Activated CD8-positive, alpha-beta T cell treated with anti-CD3 and anti-CD28 coated beads, Interleukin-2, amount 10 ng/mL, durations not matched to agents 7 days and 5 days (primary cell): ENCODE measurements at regions not wholly inside any gene's neighbourhood (a gene's known extent, or its start where the extent isn't known, plus 50 kb on each side); places are given as distances from the start of the nearest gene placed in this dataset.

Experiments used
- ATAC-seq: fragments of 150-1000 bp; cut with Tn5 transposase; one replicate; pipeline ENCODE4 v1.10.0; 2021; ENCODE audit warnings: moderate library complexity
- CTCF ChIA-PET: fragments of 350-600 bp; sonication (Branson Sonifier 250); formaldehyde crosslinking; loops from one replicate; lab custom pipeline; 2021; ENCODE audit warnings: antibody characterized with exemption; lab: Charles Lee
- POLR2A ChIA-PET: fragments of 350-600 bp; sonication (Branson Sonifier 250); formaldehyde crosslinking; loops from one replicate; lab custom pipeline; 2021; ENCODE audit warnings: antibody characterized with exemption; lab: Charles Lee
- DNase-seq: peaks from one replicate; pipeline ENCODE4 v3.0.0-alpha.2; 2020
- H3K27ac Mint-ChIP-seq: one replicate; pipeline ENCODE4 v1.8.0; 2021; ENCODE audit warnings: mild to moderate bottlenecking, mixed read lengths
- H3K27me3 Mint-ChIP-seq: one replicate; pipeline ENCODE4 v1.8.0; 2021; ENCODE audit warnings: low read depth, mixed read lengths
- H3K36me3 Mint-ChIP-seq: one replicate; pipeline ENCODE4 v1.8.0; 2021; ENCODE audit warnings: low read depth, mixed read lengths
- H3K4me1 Mint-ChIP-seq: one replicate; pipeline ENCODE4 v1.8.0; 2021; ENCODE audit warnings: low read depth, mixed read lengths
- H3K4me3 Mint-ChIP-seq: one replicate; pipeline ENCODE4 v1.8.0; 2021; ENCODE audit warnings: mild to moderate bottlenecking, mixed read lengths
- H3K9me3 Mint-ChIP-seq: one replicate; pipeline ENCODE4 v1.8.0; 2022; ENCODE audit warnings: mixed read lengths; ENCODE audit not compliant: insufficient read depth

DNA sequence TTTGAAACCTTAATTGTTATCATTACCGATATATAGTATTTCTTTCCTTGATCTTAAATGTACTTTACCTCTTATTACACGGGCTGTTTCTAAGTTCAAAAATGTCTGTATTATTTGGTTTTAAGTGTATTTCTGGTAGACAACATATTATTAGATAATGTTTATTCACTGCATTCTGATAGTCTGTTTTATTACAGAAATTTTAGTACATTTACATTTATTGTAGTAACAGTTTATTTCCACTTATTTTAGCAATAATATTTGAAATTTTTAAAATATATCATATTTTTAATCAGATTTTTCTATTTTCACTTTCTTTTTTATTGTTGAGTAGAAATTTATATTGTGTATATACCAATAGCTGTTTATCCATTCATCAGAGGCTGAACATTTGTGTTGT, 1195.2 kb downstream of the TBC1D22A start:
- H3K36me3 Mint-ChIP-seq: no peaks in the 10 kb centered on the region
- peaks cover 2% of the 10 kb centered on the region for H3K27me3 Mint-ChIP-seq
- POLR2A ChIA-PET: no interaction called here
- H3K4me1 Mint-ChIP-seq: no peaks in the 10 kb centered on the region
- H3K9me3 Mint-ChIP-seq: no peaks in the 10 kb centered on the region
- no peak overlapping the region for H3K27ac Mint-ChIP-seq
- CTCF ChIA-PET: no interaction called here
- ATAC-seq: no peak
- no peak overlapping the region for H3K4me3 Mint-ChIP-seq
- no peak for DNase-seq

DNA sequence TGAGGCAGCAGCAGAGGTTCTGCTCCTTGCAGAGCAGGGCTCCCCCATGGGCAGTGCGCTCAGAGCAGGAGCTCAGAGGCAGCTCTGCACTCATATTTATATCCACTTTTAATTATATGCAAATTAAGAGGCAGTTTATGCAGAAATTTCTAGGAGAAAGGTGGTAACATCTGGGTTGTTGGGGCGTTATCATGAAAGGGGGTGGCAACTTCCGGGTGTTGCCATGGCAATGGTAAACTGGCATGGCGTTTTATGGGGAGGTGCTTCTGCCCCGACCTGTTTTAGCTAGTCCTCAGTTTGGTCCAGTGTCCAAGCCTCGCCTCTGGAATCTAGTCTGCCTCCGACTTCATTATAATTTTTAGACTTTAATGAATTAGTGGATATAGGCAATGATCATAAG, 1191.7 kb downstream of the TBC1D22A start:
- no peaks in the 10 kb centered on the region for H3K4me1 Mint-ChIP-seq
- no peak overlapping the region for H3K4me3 Mint-ChIP-seq
- no peak for ATAC-seq
- H3K27me3 Mint-ChIP-seq: peaks cover 2% of the 10 kb centered on the region
- ChIA-PET CTCF (no interaction called here), POLR2A (no interaction called here)
- no peak overlapping the region for H3K27ac Mint-ChIP-seq
- no peaks in the 10 kb centered on the region for H3K36me3 Mint-ChIP-seq
- H3K9me3 Mint-ChIP-seq: no peaks in the 10 kb centered on the region
- no peak for DNase-seq

DNA sequence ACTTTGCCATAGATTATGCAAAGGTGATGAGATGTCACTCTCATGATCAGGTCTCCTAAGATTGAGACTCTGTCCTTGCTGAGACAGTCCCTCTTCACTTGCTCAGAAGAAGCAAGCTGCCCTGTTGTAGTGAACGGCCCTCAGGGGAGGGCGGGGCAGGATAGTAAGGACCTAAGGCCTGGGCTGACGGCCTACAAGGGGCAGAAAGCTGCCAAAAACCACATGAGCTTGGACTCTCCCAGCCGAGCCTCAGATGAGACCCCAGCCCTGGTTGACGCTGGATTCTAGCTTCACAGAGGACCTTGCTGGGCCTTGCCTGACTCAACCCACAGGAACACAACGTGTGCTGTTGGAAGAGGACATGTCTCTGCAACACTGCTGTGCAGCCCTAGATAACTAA, 1182.5 kb downstream of the TBC1D22A start:
- ATAC-seq (no peak), DNase-seq (no peak)
- no peaks in the 10 kb centered on the region for H3K4me1 Mint-ChIP-seq
- no peak overlapping the region for H3K4me3 Mint-ChIP-seq
- H3K27me3 Mint-ChIP-seq: no peaks in the 10 kb centered on the region
- H3K27ac Mint-ChIP-seq: no peak overlapping the region
- no peaks in the 10 kb centered on the region for H3K36me3 Mint-ChIP-seq
- no peaks in the 10 kb centered on the region for H3K9me3 Mint-ChIP-seq
- CTCF ChIA-PET: no interaction called here
- POLR2A ChIA-PET: no interaction called here

DNA sequence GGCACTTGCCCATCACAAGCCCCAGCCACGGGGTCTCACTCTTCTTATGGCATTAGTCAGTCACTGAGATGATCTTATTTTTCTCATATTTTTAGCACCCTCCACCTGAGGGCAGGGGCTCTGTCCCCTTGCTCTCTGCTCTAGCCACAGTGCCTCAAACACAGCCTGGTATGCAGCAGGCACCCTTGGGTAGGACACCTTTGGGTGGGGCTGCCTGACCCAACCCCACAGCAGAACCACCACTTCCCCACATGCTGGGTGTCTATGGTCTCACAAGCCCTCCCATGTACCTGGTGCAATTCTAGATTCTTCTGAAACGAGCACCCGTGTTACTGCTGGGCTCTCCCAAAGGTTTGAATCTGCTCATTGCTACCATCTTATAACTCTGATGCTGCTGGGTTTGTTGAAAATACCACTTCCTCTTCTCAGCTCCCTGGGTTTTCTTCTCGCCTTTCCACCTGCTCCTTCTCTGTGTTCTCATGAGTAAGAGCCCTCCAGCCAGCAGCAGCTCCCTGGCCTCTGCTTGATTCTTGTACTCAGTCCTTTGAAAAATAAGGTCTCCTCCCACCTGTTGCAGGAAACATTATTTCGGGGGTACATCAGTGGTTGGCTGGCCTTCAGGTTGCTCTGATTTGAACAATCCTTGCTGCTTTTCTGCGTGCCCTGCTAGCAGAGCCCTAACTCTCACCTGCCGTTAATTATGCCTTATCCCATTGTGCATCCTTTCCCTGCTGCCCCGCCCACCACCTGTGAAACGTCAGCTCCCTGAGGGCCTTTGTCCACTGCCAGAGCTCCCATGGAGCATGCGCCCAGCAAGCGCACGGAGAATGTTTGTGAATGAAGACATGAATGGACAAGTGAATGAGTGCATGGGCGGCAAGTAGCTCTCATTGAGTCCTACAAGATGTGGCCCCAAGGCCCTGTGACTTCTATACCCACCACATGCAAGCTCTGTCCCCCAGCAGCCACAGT, 1181.6 kb downstream of the TBC1D22A start:
- ATAC-seq (no peak), DNase-seq (no peak)
- Mint-ChIP-seq H3K27ac (no peak overlapping the region), H3K27me3 (no peaks in the 10 kb centered on the region), H3K4me1 (no peaks in the 10 kb centered on the region), H3K4me3 (no peak overlapping the region), H3K36me3 (no peaks in the 10 kb centered on the region), H3K9me3 (no peaks in the 10 kb centered on the region)
- ChIA-PET POLR2A (no interaction called here), CTCF (no interaction called here)

DNA sequence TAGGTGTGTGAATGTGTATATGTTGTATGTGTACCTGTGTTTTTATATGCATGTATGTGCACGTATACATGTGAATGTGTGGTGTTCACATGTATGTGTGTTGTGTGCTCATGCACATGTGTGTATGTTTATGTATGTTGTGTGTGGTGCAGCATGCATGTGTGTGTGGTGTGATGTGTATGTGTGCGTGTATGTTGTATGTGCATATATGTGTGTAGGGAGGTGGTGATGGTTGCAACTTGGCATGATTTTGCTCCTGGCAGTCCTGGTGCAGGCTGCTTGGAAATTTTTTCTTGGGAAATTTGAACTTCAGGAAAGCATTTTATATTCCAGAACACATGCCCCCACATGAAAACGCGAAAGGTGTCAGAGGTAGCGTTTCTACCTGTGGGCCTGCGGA, 1177.8 kb downstream of the TBC1D22A start:
- no peak overlapping the region for H3K27ac Mint-ChIP-seq
- no peaks in the 10 kb centered on the region for H3K4me1 Mint-ChIP-seq
- DNase-seq (no peak), ATAC-seq (no peak)
- H3K27me3 Mint-ChIP-seq: no peaks in the 10 kb centered on the region
- H3K4me3 Mint-ChIP-seq: no peak overlapping the region
- POLR2A ChIA-PET: no interaction called here
- peaks cover 7% of the 10 kb centered on the region for H3K9me3 Mint-ChIP-seq
- CTCF ChIA-PET: no interaction called here
- H3K36me3 Mint-ChIP-seq: no peaks in the 10 kb centered on the region

DNA sequence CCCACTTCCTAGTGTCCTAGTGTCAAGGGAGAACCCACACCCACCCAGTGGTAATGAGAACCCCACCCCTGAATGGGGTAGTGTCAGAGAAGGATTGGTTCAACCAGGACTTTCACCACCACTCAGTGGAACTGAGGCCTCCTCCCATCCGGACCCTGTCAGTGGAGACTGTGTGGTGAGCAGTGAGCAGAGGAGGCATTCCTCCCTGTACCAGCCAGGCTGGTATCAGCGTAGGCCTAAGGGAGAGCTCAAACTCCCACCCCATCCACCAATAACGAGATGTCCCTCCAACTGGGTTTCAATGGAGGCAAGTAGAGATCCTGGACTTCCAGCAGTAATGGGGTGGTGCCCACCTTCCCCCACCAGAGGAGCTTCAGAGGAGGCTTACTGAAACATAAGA, 1171.4 kb downstream of the TBC1D22A start:
- CTCF ChIA-PET: no interaction called here
- Mint-ChIP-seq H3K4me3 (no peak overlapping the region), H3K27me3 (no peaks in the 10 kb centered on the region), H3K4me1 (no peaks in the 10 kb centered on the region), H3K27ac (no peak overlapping the region), H3K36me3 (no peaks in the 10 kb centered on the region), H3K9me3 (peaks cover 11% of the 10 kb centered on the region)
- DNase-seq (no peak), ATAC-seq (no peak)
- POLR2A ChIA-PET: no interaction called here

DNA sequence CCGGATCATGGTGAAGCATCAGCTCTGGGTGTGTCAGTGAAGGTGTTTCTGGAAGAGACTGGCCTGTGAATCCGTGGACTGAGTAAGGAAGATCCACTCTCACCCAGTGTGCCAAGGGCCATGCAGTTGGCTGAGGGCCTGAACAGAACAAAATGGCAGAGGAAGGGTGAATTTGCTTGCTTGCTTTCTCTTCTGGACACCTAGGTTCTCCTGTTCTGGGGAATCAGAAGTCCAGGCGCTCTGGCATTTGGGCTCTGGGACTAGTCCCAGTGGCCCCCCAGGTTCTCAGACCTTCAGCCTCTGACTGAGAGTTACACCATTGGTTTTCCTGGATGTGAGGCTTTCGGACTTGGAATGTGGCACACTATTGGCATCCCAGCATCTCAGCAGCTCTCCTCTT, 1170.8 kb downstream of the TBC1D22A start:
- no peak for ATAC-seq
- DNase-seq: no peak
- H3K4me1 Mint-ChIP-seq: no peaks in the 10 kb centered on the region
- H3K9me3 Mint-ChIP-seq: peaks cover 11% of the 10 kb centered on the region
- H3K27me3 Mint-ChIP-seq: no peaks in the 10 kb centered on the region
- no peak overlapping the region for H3K4me3 Mint-ChIP-seq
- POLR2A ChIA-PET: no interaction called here
- H3K36me3 Mint-ChIP-seq: no peaks in the 10 kb centered on the region
- H3K27ac Mint-ChIP-seq: no peak overlapping the region
- CTCF ChIA-PET: no interaction called here

DNA sequence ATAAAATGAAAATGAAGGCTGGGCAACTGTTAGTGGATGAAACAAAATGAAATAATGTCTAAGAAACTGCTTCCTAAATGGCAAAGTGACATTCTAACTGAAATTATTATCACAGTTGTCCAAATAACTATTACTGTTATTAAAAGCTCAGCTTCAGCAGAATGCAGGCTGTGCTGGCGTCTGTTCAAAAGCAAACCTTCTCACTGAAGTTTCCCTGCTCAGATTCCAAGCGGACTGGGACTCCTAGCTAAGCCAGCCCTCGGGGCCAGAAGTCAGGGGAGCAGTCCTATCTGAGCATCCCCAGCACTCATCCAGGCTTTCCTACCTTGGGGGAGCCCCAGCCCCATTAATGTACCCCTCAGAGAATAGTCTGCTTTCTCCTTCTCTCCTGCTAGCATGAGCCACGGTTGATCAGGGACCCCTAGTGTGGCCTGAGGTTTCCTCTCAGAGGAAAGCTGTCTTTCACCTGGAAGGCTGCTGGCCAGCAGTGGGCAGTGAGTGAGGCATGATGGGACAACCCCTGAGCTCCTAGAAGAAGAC, 1167.3 kb downstream of the TBC1D22A start:
- no peaks in the 10 kb centered on the region for H3K27me3 Mint-ChIP-seq
- no peak overlapping the region for H3K4me3 Mint-ChIP-seq
- DNase-seq: no peak
- ChIA-PET POLR2A (no interaction called here), CTCF (no interaction called here)
- no peak for ATAC-seq
- no peak overlapping the region for H3K27ac Mint-ChIP-seq
- peaks cover 3% of the 10 kb centered on the region for H3K9me3 Mint-ChIP-seq
- no peaks in the 10 kb centered on the region for H3K36me3 Mint-ChIP-seq
- H3K4me1 Mint-ChIP-seq: no peaks in the 10 kb centered on the region

DNA sequence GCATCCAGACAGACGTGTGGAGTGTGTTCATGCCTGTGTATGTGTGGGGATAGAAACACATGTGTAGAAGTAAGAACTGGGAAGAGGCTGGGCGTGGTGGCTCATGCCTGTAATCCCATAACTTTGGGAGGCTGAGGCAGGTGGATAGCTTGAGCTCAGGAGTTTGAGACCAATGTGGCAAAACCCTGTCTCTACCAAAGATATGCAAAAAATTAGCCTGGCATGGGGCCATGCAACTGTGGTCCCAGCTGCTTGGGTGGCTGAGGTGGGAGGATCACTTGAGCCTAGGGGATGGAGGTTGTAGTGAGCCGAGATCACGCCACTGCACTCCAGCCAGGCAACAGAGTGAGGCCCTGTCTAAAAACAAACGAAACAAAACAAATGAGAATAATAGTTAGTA, 1166.6 kb downstream of the TBC1D22A start:
- Mint-ChIP-seq H3K4me3 (no peak overlapping the region), H3K36me3 (no peaks in the 10 kb centered on the region), H3K27ac (no peak overlapping the region), H3K4me1 (no peaks in the 10 kb centered on the region), H3K27me3 (no peaks in the 10 kb centered on the region), H3K9me3 (no peaks in the 10 kb centered on the region)
- DNase-seq: no peak
- no peak for ATAC-seq
- ChIA-PET POLR2A (no interaction called here), CTCF (no interaction called here)

DNA sequence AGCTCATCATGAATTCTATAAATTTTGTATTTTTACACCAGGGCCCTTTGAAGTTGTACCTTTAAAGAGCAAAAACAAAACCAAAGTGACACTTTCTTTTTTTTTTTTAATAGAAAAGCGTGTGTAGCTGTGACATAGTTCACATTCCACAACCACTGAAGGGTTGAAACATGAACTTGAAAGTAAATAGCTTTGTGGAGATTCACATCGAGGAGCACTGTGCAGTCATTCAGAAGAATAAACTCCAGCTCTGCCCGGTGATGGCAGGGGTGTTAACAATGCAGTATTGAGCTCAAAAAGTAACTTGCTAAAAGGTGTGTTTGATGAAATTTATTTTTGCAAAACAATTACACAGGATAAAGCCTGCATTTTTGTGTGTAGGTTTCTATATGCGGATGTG, 1166.2 kb downstream of the TBC1D22A start:
- CTCF ChIA-PET: no interaction called here
- POLR2A ChIA-PET: no interaction called here
- no peak overlapping the region for H3K27ac Mint-ChIP-seq
- H3K4me3 Mint-ChIP-seq: no peak overlapping the region
- ATAC-seq (no peak), DNase-seq (no peak)
- no peaks in the 10 kb centered on the region for H3K36me3 Mint-ChIP-seq
- H3K4me1 Mint-ChIP-seq: no peaks in the 10 kb centered on the region
- H3K27me3 Mint-ChIP-seq: no peaks in the 10 kb centered on the region
- no peaks in the 10 kb centered on the region for H3K9me3 Mint-ChIP-seq

DNA sequence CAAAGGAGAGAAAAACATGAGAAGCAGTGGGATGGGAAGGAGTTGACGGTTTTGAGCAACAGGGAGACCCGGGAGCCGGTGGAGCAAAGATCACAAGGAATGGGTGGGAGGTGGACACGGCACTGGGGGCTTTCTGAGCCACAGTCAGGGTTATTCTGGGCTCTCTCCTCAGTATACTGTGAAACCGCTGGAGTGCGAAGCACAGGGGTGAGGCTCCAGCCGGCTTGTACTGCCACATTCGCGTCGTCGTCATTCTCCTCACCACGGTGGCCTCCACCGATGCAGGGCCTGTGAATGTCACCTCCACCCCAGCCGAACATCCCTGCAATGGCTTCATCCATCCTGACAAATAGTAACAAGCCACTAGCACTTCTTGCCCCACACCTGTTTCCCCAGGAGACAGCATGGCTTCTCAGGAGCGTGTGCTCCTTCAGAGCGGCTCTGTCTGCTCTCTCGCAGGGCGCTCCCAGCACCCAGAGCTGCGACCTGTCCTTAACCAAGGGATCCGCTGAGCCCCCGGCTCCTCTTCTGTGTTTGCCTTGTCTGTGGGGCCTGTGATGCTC, 1165.3 kb downstream of the TBC1D22A start:
- Mint-ChIP-seq H3K4me1 (no peaks in the 10 kb centered on the region), H3K27ac (no peak overlapping the region), H3K4me3 (no peak overlapping the region), H3K27me3 (no peaks in the 10 kb centered on the region), H3K36me3 (no peaks in the 10 kb centered on the region), H3K9me3 (no peaks in the 10 kb centered on the region)
- no peak for ATAC-seq
- DNase-seq: no peak
- CTCF ChIA-PET: no interaction called here
- POLR2A ChIA-PET: no interaction called here

DNA sequence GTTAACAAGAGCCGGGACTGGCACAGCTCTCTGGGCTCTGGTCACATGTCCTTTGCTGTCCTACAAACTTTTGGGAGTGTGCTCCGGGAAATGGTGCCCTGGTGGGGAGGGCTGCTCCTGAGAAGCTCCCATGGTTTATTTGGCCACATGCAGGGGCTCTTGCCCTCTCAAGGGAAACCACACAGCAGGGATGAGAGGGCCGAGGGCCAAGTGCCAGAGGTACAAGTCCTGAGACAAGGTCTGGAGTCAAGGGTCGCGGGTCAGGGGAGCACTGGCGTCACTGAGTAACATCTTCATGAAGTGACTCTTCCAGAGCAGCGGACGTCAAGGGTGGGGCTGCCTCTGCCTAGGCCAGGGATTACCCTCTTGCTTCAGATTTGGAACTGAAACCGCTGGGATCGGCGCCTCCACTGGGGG, 1160.6 kb downstream of the TBC1D22A start:
- Mint-ChIP-seq H3K36me3 (no peaks in the 10 kb centered on the region), H3K9me3 (no peaks in the 10 kb centered on the region), H3K4me1 (no peaks in the 10 kb centered on the region), H3K27me3 (no peaks in the 10 kb centered on the region), H3K4me3 (no peak overlapping the region), H3K27ac (no peak overlapping the region)
- ATAC-seq (no peak), DNase-seq (no peak)
- POLR2A ChIA-PET: no interaction called here
- CTCF ChIA-PET: no interaction called here
